B cell (primary cell): ENCODE measurements at regions not wholly inside any gene's neighbourhood (a gene's known extent, or its start where the extent isn't known, plus 50 kb on each side); places are given as distances from the start of the nearest gene placed in this dataset.

Experiments
- ATAC-seq: fragments of 200-7000 bp; cut with Tn5 transposase; one replicate; pipeline ENCODE4 v1.10.0; 2021; ENCODE audit warnings: low read depth, mild to moderate bottlenecking, moderate number of reproducible peaks, moderate library complexity
- CTCF ChIA-PET: fragments of 350-600 bp; sonication (Branson Sonifier 250); formaldehyde crosslinking; loops from one replicate; lab custom pipeline; 2021; ENCODE audit warnings: antibody characterized with exemption, inconsistent platforms; lab: Charles Lee
- POLR2A ChIA-PET: fragments of 350-600 bp; sonication (Branson Sonifier 250); formaldehyde crosslinking; loops from one replicate; lab custom pipeline; 2021; ENCODE audit warnings: antibody characterized with exemption; lab: Charles Lee
- DNase-seq: peaks from one replicate; pipeline ENCODE4 v3.0.0; 2013
- H2AFZ ChIP-seq: 2 replicates; pipeline ENCODE4 v1.6.1; 2012; ENCODE audit warnings: mild to moderate bottlenecking, low read depth, low read length; ENCODE audit not compliant: insufficient read depth, poor library complexity, severe bottlenecking
- H3K27ac ChIP-seq, 2 donors: 1 replicate in 1 of 2; 2 replicates in 1 of 2; pipeline ENCODE4 v1.5.1; 2012 to 2013; ENCODE audit warnings: low read length in 2 of 2, mild to moderate bottlenecking in 2 of 2, moderate library complexity in 1 of 2
- H3K27me3 ChIP-seq, 4 experiments: fragments of 200-600 bp in 1 of 4; sonication (generic) in 1 of 4; replicated peaks in 1 of 4; 1 replicate in 2 of 4; 2 replicates in 2 of 4; pipeline versions ENCODE4 v1.6.1 to v1.7.0; 2013 to 2016; ENCODE audit warnings: low read length in 3 of 4, mild to moderate bottlenecking in 2 of 4, mixed read lengths in 1 of 4, moderate library complexity in 1 of 4; ENCODE audit not compliant: insufficient read depth in 4 of 4, control insufficient read depth in 3 of 4; ENCODE audit errors: control extremely low read depth in 1 of 4
- H3K36me3 ChIP-seq, 2 experiments: replicated peaks in 1 of 2; 1 replicate in 1 of 2; 2 replicates in 1 of 2; pipeline versions ENCODE4 v1.6.1 to v1.7.1; 2013; ENCODE audit warnings: low read length in 1 of 2; ENCODE audit not compliant: insufficient read depth in 2 of 2, control insufficient read depth in 1 of 2; ENCODE audit errors: control extremely low read depth in 1 of 2, extremely low read depth in 1 of 2
- H3K4me1 ChIP-seq, 2 donors: fragments of 200-600 bp in 1 of 2; sonication (generic) in 1 of 2; 1 replicate in 1 of 2; 2 replicates in 1 of 2; pipeline versions ENCODE4 v1.5.1 to v1.6.1; 2013 to 2017; ENCODE audit warnings: low read length in 2 of 2; ENCODE audit not compliant: control insufficient read depth in 2 of 2, insufficient read depth in 2 of 2
- H3K4me2 ChIP-seq: replicated peaks from 2 replicates; pipeline ENCODE3; 2012; ENCODE audit warnings: mild to moderate bottlenecking, low read depth, low read length; ENCODE audit not compliant: poor library complexity, severe bottlenecking
- H3K4me3 ChIP-seq, 5 experiments: fragments of 200-600 bp in 1 of 5; sonication (generic) in 1 of 5; 1 replicate in 3 of 5; 2 replicates in 2 of 5; pipeline versions ENCODE4 v1.5.1 to v1.7.0; 2011 to 2016; ENCODE audit warnings: low read length in 4 of 5, mild to moderate bottlenecking in 4 of 5, low read depth in 2 of 5, control low read depth in 1 of 5, moderate library complexity in 1 of 5; ENCODE audit not compliant: insufficient read depth in 1 of 5; ENCODE audit errors: control extremely low read depth in 1 of 5, extremely low read depth in 1 of 5
- H3K79me2 ChIP-seq: fragments of 200-600 bp; sonication (generic); one replicate; pipeline ENCODE4 v1.6.0; 2016; ENCODE audit warnings: low read length; ENCODE audit not compliant: control insufficient read depth, insufficient read depth
- H3K9ac ChIP-seq: fragments of 200-600 bp; sonication (generic); 2 replicates; pipeline ENCODE4 v1.6.1; 2017; ENCODE audit warnings: mild to moderate bottlenecking, low read length, moderate library complexity
- H3K9me3 ChIP-seq, 3 donors: one replicate each; pipeline versions ENCODE4 v1.6.1 to v1.7.1; 2013; ENCODE audit warnings: low read length in 2 of 3; ENCODE audit not compliant: control insufficient read depth in 2 of 3, insufficient read depth in 1 of 3; ENCODE audit errors: control extremely low read depth in 1 of 3
- H4K20me1 ChIP-seq: 2 replicates; pipeline ENCODE4 v1.6.0; 2012; ENCODE audit warnings: mild to moderate bottlenecking, low read length; ENCODE audit not compliant: insufficient read depth, control insufficient read depth, poor library complexity, severe bottlenecking
- H3K27ac Mint-ChIP-seq: one replicate; pipeline ENCODE4 v1.8.0; 2021; ENCODE audit warnings: mixed read lengths
- H3K27me3 Mint-ChIP-seq: one replicate; pipeline ENCODE4 v1.8.0; 2021; ENCODE audit warnings: mixed read lengths
- H3K4me1 Mint-ChIP-seq: one replicate; pipeline ENCODE4 v1.8.0; 2021; ENCODE audit warnings: mixed read lengths
- H3K4me3 Mint-ChIP-seq: one replicate; pipeline ENCODE4 v1.8.0; 2021; ENCODE audit warnings: mixed read lengths
- H3K9me3 Mint-ChIP-seq: one replicate; pipeline ENCODE4 v1.8.0; 2022; ENCODE audit warnings: mixed read lengths; ENCODE audit not compliant: insufficient read depth
- CTCF ChIP-seq: fragments of 200-600 bp; IDR thresholded peaks from one replicate; pipeline ENCODE4 v1.8.0; 2022; ENCODE audit warnings: antibody characterized with exemption, mild to moderate bottlenecking
- EZH2 ChIP-seq: IDR thresholded peaks from 2 replicates; pipeline ENCODE4 v1.6.1; 2012; ENCODE audit warnings: borderline replicate concordance, low read depth, mild to moderate bottlenecking, moderate library complexity, low read length; ENCODE audit not compliant: insufficient read depth, poor library complexity, severe bottlenecking
- WGBS: methylation state at CpG from one replicate; pipeline ENCODE4 v1.1.5; 2013; ENCODE audit warnings: missing lambda C conversion rate; ENCODE audit not compliant: insufficient coverage; 5-methylcytosine and 5-hydroxymethylcytosine counted together
- intact Hi-C: fragments of 100-400 bp; cut with micrococcal nuclease; formaldehyde crosslinking; loops from one replicate; pipeline ENCODE4 v1.10.0; 2022

GRCh38 chr12:76641961-76642360, 82.4 kb upstream of the OSBPL8 start:
- H3K27ac Mint-ChIP-seq: no peak overlapping the region
- Histone ChIP-seq H3K4me1 (no peaks in the 10 kb centered on the region), H3K9me3 (peaks cover 0 to 2% (median 0%) of the 10 kb centered on the region in 3 donors), H3K4me3 (no peak overlapping the region), H3K27ac (no peak overlapping the region), H3K9ac (no peak overlapping the region), H2AFZ (no peak overlapping the region), H3K27me3 (no peaks in the 10 kb centered on the region), H3K36me3 (no peaks in the 10 kb centered on the region), H3K79me2 (no peaks in the 10 kb centered on the region), H3K4me2 (no peak overlapping the region), H4K20me1 (no peaks in the 10 kb centered on the region)
- CTCF ChIA-PET: no interaction called here
- H3K4me3 Mint-ChIP-seq: no peak overlapping the region
- no peak for TF ChIP-seq CTCF
- intact Hi-C loops: no loop called here
- DNase-seq (no peak), ATAC-seq (no peak)
- POLR2A ChIA-PET: no interaction called here
- no peaks in the 10 kb centered on the region for H3K9me3 Mint-ChIP-seq
- 100% methylated on average over 1 of the region's 2 CpGs for WGBS
- no peaks in the 10 kb centered on the region for H3K27me3 Mint-ChIP-seq
- no peaks in the 10 kb centered on the region for H3K4me1 Mint-ChIP-seq

DNA sequence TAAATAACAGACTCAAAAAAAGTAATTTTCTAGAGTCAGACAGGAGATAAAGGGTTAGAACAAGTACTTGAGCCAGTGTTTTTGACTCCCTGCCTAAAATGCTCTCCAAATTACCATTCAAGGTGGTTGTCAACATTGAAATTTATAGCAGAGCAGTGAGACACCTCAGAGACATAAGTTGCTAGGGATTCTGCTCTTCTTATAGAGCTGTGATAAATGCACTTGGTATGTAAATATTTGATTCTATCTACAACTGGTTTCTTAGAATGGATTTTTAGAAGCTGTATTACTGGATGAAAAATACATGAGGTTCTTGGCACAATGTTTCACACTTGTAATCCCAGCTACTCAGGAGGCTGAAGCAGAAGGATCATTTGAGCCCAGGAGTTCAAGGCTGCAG, 83.9 kb upstream of the OSBPL8 start:
- intact Hi-C loops: no loop called here
- Histone ChIP-seq H3K4me2 (no peak overlapping the region), H3K4me3 (no peak overlapping the region), H4K20me1 (no peaks in the 10 kb centered on the region), H3K9ac (no peak overlapping the region), H3K79me2 (no peaks in the 10 kb centered on the region), H3K9me3 (peaks cover 0 to 2% (median 0%) of the 10 kb centered on the region in 3 donors), H3K4me1 (no peaks in the 10 kb centered on the region), H2AFZ (no peak overlapping the region), H3K27ac (no peak overlapping the region), H3K27me3 (no peaks in the 10 kb centered on the region), H3K36me3 (no peaks in the 10 kb centered on the region)
- no peak for ATAC-seq
- ChIA-PET CTCF (interaction anchor here (0.9 to 1.1 kb wide), 2 partner anchors 9 to 22 kb away, joined by 3 read pairs; no protein-coding TSS in a partner anchor), POLR2A (no interaction called here)
- DNase-seq: no peak
- H3K4me3 Mint-ChIP-seq: no peak overlapping the region
- H3K9me3 Mint-ChIP-seq: no peaks in the 10 kb centered on the region
- no peak overlapping the region for H3K27ac Mint-ChIP-seq
- H3K4me1 Mint-ChIP-seq: no peaks in the 10 kb centered on the region
- no peaks in the 10 kb centered on the region for H3K27me3 Mint-ChIP-seq
- TF ChIP-seq CTCF (no peak), EZH2 (no peak)
